ENCODE measurements at regions not wholly inside any gene's neighbourhood (a gene's known extent, or its start where the extent isn't known, plus 50 kb on each side); places are given as distances from the start of the nearest gene placed in this dataset.

GRCh38 chr5:4114452-4114851, 518.8 kb downstream of the IRX1 start:
- no peaks in the 10 kb centered on the region for H3K27me3 Mint-ChIP-seq (ENCODE audit: unreplicated experiment)
- H3K9me3 Mint-ChIP-seq (ENCODE audit: low read depth, unreplicated experiment), result peaks cover 19% of the 10 kb centered on the region
- no peak overlapping the region for H3K4me3 Mint-ChIP-seq (ENCODE audit: low read depth, unreplicated experiment)
- no TSS peak for BruUV-seq (replicated peaks)
- CTCF ChIA-PET, result no interaction called here
- no peak overlapping the region for H3K27ac Mint-ChIP-seq (ENCODE audit: unreplicated experiment)
- TF ChIP-seq, protein P1, sequence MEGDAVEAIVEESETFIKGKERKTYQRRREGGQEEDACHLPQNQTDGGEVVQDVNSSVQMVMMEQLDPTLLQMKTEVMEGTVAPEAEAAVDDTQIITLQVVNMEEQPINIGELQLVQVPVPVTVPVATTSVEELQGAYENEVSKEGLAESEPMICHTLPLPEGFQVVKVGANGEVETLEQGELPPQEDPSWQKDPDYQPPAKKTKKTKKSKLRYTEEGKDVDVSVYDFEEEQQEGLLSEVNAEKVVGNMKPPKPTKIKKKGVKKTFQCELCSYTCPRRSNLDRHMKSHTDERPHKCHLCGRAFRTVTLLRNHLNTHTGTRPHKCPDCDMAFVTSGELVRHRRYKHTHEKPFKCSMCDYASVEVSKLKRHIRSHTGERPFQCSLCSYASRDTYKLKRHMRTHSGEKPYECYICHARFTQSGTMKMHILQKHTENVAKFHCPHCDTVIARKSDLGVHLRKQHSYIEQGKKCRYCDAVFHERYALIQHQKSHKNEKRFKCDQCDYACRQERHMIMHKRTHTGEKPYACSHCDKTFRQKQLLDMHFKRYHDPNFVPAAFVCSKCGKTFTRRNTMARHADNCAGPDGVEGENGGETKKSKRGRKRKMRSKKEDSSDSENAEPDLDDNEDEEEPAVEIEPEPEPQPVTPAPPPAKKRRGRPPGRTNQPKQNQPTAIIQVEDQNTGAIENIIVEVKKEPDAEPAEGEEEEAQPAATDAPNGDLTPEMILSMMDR (IDR thresholded peaks at IDR 0.05; ENCODE audit: unreplicated experiment), result no peak
- H3K4me1 Mint-ChIP-seq (ENCODE audit: low read depth, unreplicated experiment), result no peaks in the 10 kb centered on the region
- H3K36me3 Mint-ChIP-seq (ENCODE audit: insufficient read depth, unreplicated experiment), result no peaks in the 10 kb centered on the region
- intact Hi-C loops (cut with micrococcal nuclease; ENCODE audit: unreplicated experiment), result no loop called here
- DNase-seq, result no peak

- Mint-ChIP-seq H3K27ac (ENCODE audit: unreplicated experiment) (no peak overlapping the region), H3K4me3 (ENCODE audit: low read depth, unreplicated experiment) (no peak overlapping the region), H3K27me3 (ENCODE audit: unreplicated experiment) (no peaks in the 10 kb centered on the region), H3K4me1 (ENCODE audit: low read depth, unreplicated experiment) (no peaks in the 10 kb centered on the region), H3K9me3 (ENCODE audit: low read depth, unreplicated experiment) (peaks cover 23% of the 10 kb centered on the region), H3K36me3 (ENCODE audit: insufficient read depth, unreplicated experiment) (no peaks in the 10 kb centered on the region)
- TF ChIP-seq, protein P1 (IDR thresholded peaks at IDR 0.05; ENCODE audit: unreplicated experiment), result no peak
- CTCF ChIA-PET, result no interaction called here
- BruUV-seq (replicated peaks), result no TSS peak
- intact Hi-C loops (cut with micrococcal nuclease; ENCODE audit: unreplicated experiment), result no loop called here
- no peak for DNase-seq
Measured at GRCh38 chr5:4116834-4117233, 521.2 kb downstream of the IRX1 start.

DNA sequence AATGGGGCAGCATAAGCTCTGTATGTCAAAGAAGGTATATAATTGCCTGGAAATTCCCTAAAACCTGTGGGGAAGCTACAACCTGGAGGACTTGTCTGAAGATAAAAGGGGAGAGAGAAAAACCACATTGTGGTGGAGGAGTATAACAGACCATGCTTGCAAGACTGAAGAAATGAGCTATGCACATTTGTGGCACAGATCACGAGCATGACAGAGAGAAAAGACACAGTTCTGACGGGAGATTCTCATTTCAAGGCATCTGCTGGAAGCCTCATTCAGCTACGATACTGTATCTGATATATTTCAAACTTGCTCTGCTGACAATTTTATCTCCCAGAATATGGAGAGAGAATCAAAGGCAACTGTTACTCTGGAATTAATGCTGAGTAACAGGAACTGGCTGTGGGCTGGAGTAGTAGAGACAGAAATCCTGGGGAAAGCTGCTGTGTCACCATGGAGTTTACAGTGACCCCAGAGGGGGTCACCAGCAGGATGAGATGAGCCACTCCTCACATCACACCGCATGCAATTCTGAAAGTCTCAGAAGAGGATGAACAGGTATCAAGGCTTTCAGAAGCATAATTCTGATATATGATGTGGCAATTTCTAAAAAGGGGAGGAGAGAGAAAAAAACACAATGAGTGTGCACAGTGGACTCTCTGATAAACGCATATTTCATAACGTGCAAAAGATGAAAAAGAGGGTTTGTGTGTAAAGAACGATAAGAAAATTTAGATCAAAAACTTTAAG, 528.8 kb downstream of the IRX1 start:
- BruUV-seq (replicated peaks), result no TSS peak
- no peak for DNase-seq
- no peaks in the 10 kb centered on the region for H3K27me3 Mint-ChIP-seq (ENCODE audit: unreplicated experiment)
- no peak overlapping the region for H3K4me3 Mint-ChIP-seq (ENCODE audit: low read depth, unreplicated experiment)
- peaks cover 27% of the 10 kb centered on the region for H3K9me3 Mint-ChIP-seq (ENCODE audit: low read depth, unreplicated experiment)
- intact Hi-C loops (cut with micrococcal nuclease; ENCODE audit: unreplicated experiment), result no loop called here
- TF ChIP-seq, protein P1 (IDR thresholded peaks at IDR 0.05; ENCODE audit: unreplicated experiment), result no peak
- no peaks in the 10 kb centered on the region for H3K4me1 Mint-ChIP-seq (ENCODE audit: low read depth, unreplicated experiment)
- H3K27ac Mint-ChIP-seq (ENCODE audit: unreplicated experiment), result no peak overlapping the region
- CTCF ChIA-PET, result no interaction called here
- no peaks in the 10 kb centered on the region for H3K36me3 Mint-ChIP-seq (ENCODE audit: insufficient read depth, unreplicated experiment)

GRCh38 chr5:4128994-4129393, 533.4 kb downstream of the IRX1 start:
- H3K27ac Mint-ChIP-seq (ENCODE audit: unreplicated experiment), result no peak overlapping the region
- H3K4me3 Mint-ChIP-seq (ENCODE audit: low read depth, unreplicated experiment), result no peak overlapping the region
- intact Hi-C loops (cut with micrococcal nuclease; ENCODE audit: unreplicated experiment), result no loop called here
- BruUV-seq (replicated peaks), result no TSS peak
- H3K9me3 Mint-ChIP-seq (ENCODE audit: low read depth, unreplicated experiment), result peaks cover 25% of the 10 kb centered on the region
- CTCF ChIA-PET, result no interaction called here
- no peaks in the 10 kb centered on the region for H3K36me3 Mint-ChIP-seq (ENCODE audit: insufficient read depth, unreplicated experiment)
- H3K27me3 Mint-ChIP-seq (ENCODE audit: unreplicated experiment), result no peaks in the 10 kb centered on the region
- TF ChIP-seq, protein P1 (IDR thresholded peaks at IDR 0.05; ENCODE audit: unreplicated experiment), result no peak
- H3K4me1 Mint-ChIP-seq (ENCODE audit: low read depth, unreplicated experiment), result no peaks in the 10 kb centered on the region
- DNase-seq, result no peak
